ENCODE measurements at regions not wholly inside any gene's neighbourhood (a gene's known extent, or its start where the extent isn't known, plus 50 kb on each side); places are given as distances from the start of the nearest gene placed in this dataset.
A peak's percentile ranks its signal among the peaks of the same experiment; 100 is the strongest.

DNA sequence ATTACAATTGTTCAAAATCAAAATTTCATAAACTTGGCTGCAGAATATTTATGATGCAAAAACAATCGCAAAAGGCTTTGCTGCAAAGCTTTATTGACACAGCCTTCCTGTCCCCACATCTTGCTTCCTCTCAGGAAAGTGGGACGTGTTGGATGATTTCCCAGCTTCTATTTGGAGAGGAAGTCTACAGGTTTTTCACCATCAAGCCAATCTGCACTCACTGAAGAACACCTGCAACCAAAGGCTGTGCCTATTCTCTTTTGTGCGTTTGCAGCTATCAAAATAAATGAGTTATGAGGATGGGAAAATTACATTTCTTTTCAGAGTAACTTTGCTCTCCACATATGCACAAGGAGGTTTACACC, 214.4 kb downstream of the PLK2 start:
- TF ChIP-seq, protein P1, sequence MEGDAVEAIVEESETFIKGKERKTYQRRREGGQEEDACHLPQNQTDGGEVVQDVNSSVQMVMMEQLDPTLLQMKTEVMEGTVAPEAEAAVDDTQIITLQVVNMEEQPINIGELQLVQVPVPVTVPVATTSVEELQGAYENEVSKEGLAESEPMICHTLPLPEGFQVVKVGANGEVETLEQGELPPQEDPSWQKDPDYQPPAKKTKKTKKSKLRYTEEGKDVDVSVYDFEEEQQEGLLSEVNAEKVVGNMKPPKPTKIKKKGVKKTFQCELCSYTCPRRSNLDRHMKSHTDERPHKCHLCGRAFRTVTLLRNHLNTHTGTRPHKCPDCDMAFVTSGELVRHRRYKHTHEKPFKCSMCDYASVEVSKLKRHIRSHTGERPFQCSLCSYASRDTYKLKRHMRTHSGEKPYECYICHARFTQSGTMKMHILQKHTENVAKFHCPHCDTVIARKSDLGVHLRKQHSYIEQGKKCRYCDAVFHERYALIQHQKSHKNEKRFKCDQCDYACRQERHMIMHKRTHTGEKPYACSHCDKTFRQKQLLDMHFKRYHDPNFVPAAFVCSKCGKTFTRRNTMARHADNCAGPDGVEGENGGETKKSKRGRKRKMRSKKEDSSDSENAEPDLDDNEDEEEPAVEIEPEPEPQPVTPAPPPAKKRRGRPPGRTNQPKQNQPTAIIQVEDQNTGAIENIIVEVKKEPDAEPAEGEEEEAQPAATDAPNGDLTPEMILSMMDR (conservative IDR thresholded peaks at IDR 0.05): no peak

DNA sequence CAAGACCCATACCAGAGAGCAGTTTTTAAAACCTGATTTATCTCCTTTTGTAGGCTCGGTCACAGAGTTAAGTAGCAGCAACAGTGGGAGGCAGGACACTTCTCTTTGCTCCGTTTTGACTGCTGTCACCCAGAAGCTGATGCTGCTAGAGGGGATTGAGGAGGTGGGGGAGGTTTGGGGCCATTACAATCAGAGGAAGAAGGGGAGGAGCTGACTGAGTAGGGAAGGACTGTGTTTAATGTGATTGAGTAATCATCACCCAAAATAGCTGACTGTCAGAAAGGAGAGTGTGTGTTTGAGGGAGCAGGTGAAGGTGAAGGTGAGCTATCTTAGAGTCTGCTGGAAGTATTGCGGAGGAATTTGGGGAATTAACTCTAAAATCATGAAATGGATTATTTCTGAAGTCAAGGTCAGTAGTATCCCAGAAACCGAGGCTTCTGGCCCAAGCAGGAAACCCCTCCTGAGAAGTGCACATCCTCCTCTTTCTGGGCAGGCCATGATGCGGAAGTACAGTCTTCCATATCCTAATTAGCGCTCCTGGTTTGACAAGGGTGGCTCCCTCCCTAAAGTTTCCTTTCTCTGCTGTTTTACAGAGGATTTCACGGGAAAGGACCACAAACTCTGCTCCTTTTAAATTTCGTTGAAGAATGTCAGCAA, 214.9 kb downstream of the PLK2 start:
- H3K27ac ChIP-seq: peak overlapping the region; percentile 80
- TF ChIP-seq, protein P1 (conservative IDR thresholded peaks at IDR 0.05): no peak

More for the DNA sequence above, 214.4 kb downstream of the PLK2 start:
- H3K27ac ChIP-seq: peak overlapping the region; percentile 80

DNA sequence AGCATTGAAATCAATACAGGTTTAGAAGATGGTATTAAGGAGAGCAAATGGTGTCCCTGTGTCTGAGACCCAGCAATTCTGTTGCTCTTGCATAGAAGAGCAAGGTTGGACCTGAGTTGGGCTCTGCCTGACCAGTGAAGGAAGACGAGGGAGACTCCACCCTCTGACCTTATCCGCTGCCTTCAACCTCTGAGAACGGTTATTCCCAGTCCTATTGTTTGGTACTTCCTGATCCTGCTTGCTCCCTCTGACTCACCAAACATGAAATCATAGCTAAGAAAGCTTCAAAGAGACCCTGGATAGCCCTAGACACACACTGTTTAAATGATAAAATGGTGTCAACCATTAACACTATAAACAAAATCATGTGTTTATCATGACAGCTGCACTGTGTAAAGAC, 218.5 kb downstream of the PLK2 start:
- H3K27ac ChIP-seq: no peak overlapping the region; the same call in 1 of the 2 replicates
- TF ChIP-seq, protein P1 (conservative IDR thresholded peaks at IDR 0.05): no peak

DNA sequence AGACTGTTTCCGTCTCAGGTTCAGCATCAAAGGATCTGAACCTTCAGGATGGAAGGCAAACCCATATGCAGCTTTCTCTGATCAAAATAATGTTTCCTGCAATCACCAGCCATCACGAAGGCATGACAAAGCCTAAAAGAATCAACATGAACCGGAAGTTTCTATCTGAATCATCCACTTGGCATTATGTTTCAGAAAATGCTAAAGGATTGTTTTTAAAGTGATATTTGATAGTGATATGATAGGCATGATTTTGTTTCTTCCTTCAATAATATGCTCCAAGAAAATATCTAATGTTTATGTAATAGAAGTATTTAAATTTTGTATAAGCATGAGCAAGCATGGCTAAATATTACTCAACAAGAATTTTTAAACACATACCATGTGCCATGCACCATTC, 219.6 kb downstream of the PLK2 start:
- TF ChIP-seq, protein P1 (conservative IDR thresholded peaks at IDR 0.05): no peak
- peak overlapping the region; percentile 46 for H3K27ac ChIP-seq

DNA sequence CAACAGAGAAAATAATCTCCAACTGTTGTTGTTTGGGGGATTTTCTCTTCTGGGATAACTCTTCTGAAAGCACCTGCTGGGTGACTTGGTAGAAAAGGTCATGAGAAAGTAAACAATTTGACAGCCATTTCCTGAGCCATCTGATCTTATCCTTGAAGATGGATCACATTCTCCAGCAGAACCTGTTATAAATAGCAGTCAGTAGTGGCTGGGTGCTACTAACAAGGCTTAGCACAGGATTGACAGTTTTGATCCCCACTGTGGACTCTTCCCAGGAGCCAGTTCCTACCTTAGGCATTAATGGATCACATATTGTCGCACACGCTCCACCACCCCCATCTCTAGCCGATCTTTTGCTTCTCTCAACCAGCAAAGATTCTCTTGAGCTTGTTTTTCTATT, 220.2 kb downstream of the PLK2 start:
- TF ChIP-seq, protein P1 (conservative IDR thresholded peaks at IDR 0.05): no peak
- peak overlapping the region; percentile 46 for H3K27ac ChIP-seq

DNA sequence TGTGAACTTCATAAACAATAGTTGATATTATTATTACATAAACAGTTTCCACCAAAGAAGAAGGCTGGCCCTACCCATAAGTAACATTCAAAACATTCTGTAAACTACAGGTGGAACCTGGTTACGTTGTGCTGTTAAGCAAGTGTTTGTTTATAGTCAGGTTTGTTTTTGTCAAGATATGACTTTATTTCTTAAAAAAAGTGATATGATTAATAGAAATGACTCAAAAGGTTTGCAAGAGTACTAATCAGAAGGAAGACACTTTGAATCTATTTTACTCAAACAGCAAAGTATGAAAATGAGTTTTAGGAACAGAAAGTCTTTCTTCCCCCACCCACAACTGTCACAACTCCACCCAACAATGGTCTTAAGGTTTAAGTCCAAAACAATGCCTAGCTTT, 220.8 kb downstream of the PLK2 start:
- peak overlapping the region; percentile 46; the same call in 1 of the 2 replicates for H3K27ac ChIP-seq
- TF ChIP-seq, protein P1 (conservative IDR thresholded peaks at IDR 0.05): no peak

DNA sequence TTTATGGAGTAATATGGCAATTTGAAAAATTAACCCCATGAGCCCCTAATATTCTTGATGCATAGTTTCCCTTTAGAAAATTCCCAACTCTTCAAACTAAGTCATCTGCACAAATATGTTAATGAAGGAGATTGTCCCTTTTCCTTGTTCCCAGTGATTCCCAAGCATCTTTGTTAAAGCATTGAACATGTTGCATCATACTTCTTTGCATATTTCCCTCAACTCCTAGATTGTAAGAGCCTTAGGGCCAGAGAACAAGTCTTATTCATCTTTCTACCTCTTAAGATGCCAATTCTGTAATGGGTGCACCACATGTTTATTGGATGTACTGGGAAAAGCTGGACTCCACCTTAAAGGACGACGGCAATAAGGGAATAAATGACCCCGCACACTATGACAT, 223.4 kb downstream of the PLK2 start:
- H3K27ac ChIP-seq: no peak overlapping the region

More for the DNA sequence above, 223.4 kb downstream of the PLK2 start:
- TF ChIP-seq, protein P1 (conservative IDR thresholded peaks at IDR 0.05): no peak
